Caco-2 (cell line): ENCODE measurements at regions not wholly inside any gene's neighbourhood (a gene's known extent, or its start where the extent isn't known, plus 50 kb on each side); places are given as distances from the start of the nearest gene placed in this dataset.

Experiments
- BruUV-seq: library from RNA; stranded (reverse); fragments of 400-500 nt; replicated peaks from 2 replicates; lab custom pipeline; 2021; lab: Mats Ljungman, UMichigan
- CTCF ChIA-PET: fragments of 300-600 bp; sonication (Branson Sonifier 250); formaldehyde crosslinking; loops from one replicate; lab custom pipeline; 2022; ENCODE audit warnings: antibody characterized with exemption; lab: Charles Lee
- POLR2A ChIA-PET: fragments of 300-600 bp; sonication (Branson Sonifier 250); formaldehyde crosslinking; loops from one replicate; lab custom pipeline; 2022; ENCODE audit warnings: antibody characterized with exemption; lab: Charles Lee
- DNase-seq, 2 experiments: peaks; one replicate each; pipeline versions ENCODE4 v3.0.0 to v3.0.0-alpha.2; 2020 to 2022
- H3K27me3 ChIP-seq: replicated peaks from 2 replicates; pipeline ENCODE4 v1.6.0; 2011; ENCODE audit warnings: low read length; ENCODE audit not compliant: control insufficient read depth, insufficient read depth
- H3K36me3 ChIP-seq: 2 replicates; pipeline ENCODE4 v1.5.1; 2011; ENCODE audit warnings: low read length; ENCODE audit not compliant: control insufficient read depth, insufficient read depth
- H3K4me1 ChIP-seq: fragments of 250-450 bp; sonication (Bioruptor Pico); 2 replicates; pipeline ENCODE4 v1.5.1; 2020; ENCODE audit warnings: mild to moderate bottlenecking
- H3K4me3 ChIP-seq: 2 replicates; pipeline ENCODE4 v1.5.1; 2011; ENCODE audit warnings: low read depth, mild to moderate bottlenecking, control low read depth, low read length
- H3K9me3 ChIP-seq: fragments of 250-450 bp; sonication (Bioruptor Pico); 2 replicates; pipeline ENCODE4 v1.5.1; 2020; ENCODE audit warnings: mild to moderate bottlenecking, moderate library complexity
- H3K27ac Mint-ChIP-seq: one replicate; pipeline ENCODE4 v1.8.0; 2022; ENCODE audit warnings: mixed read lengths; ENCODE audit not compliant: unreplicated experiment
- H3K27me3 Mint-ChIP-seq: one replicate; pipeline ENCODE4 v1.8.0; 2022; ENCODE audit warnings: mixed read lengths; ENCODE audit not compliant: insufficient read depth, unreplicated experiment
- H3K36me3 Mint-ChIP-seq: one replicate; pipeline ENCODE4 v1.8.0; 2022; ENCODE audit warnings: mild to moderate bottlenecking, mixed read lengths; ENCODE audit not compliant: insufficient read depth, unreplicated experiment
- H3K4me1 Mint-ChIP-seq: one replicate; pipeline ENCODE4 v1.8.0; 2022; ENCODE audit warnings: low read depth, mixed read lengths; ENCODE audit not compliant: unreplicated experiment
- H3K4me3 Mint-ChIP-seq: one replicate; pipeline ENCODE4 v1.8.0; 2022; ENCODE audit warnings: mild to moderate bottlenecking, moderate library complexity, mixed read lengths; ENCODE audit not compliant: unreplicated experiment
- H3K9me3 Mint-ChIP-seq: one replicate; pipeline ENCODE4 v1.8.0; 2022; ENCODE audit warnings: mixed read lengths; ENCODE audit not compliant: unreplicated experiment
- intact Hi-C: fragments of 100-400 bp; cut with micrococcal nuclease; formaldehyde crosslinking; loops from one replicate; pipeline ENCODE4 v1.10.0; 2022; ENCODE audit not compliant: unreplicated experiment
- TF ChIP-seq, protein P1 (sequence below), 2 experiments: fragments of 200-600 bp in 1 of 2; IDR thresholded peaks; 1 replicate in 1 of 2; 2 replicates in 1 of 2; pipeline versions ENCODE4 v1.5.1 to v1.8.0; 2011 to 2022; ENCODE audit warnings: antibody characterized with exemption in 1 of 2, control low read depth in 1 of 2, inconsistent platforms in 1 of 2, low read depth in 1 of 2, low read length in 1 of 2, mild to moderate bottlenecking in 1 of 2, moderate library complexity in 1 of 2; ENCODE audit not compliant: insufficient read depth in 1 of 2, severe bottlenecking in 1 of 2, unreplicated experiment in 1 of 2

DNA sequence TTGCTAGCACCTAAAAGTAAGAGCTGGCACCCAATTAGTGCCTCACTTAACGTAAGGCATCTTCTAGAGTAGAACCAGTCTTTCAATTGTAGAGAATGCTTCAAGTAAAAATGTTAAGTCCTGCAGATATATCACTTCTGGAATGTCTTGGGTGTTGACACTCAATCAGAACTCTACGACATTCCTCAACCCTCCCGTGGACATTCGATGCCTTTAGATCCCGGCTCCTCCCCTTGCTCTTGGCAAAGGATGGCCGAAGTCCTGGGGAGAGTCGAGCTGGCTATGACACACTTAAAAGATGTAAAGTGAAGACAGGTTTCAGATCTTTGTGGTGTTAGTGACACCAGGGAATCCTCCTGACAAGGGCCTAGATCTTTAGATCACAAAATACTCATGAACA, 87.5 kb upstream of the ERCC6L2 start:
- H3K9me3 Mint-ChIP-seq: no peaks in the 10 kb centered on the region
- H3K36me3 ChIP-seq: no peaks in the 10 kb centered on the region
- no peak overlapping the region for H3K4me3 ChIP-seq
- TF ChIP-seq, protein P1, sequence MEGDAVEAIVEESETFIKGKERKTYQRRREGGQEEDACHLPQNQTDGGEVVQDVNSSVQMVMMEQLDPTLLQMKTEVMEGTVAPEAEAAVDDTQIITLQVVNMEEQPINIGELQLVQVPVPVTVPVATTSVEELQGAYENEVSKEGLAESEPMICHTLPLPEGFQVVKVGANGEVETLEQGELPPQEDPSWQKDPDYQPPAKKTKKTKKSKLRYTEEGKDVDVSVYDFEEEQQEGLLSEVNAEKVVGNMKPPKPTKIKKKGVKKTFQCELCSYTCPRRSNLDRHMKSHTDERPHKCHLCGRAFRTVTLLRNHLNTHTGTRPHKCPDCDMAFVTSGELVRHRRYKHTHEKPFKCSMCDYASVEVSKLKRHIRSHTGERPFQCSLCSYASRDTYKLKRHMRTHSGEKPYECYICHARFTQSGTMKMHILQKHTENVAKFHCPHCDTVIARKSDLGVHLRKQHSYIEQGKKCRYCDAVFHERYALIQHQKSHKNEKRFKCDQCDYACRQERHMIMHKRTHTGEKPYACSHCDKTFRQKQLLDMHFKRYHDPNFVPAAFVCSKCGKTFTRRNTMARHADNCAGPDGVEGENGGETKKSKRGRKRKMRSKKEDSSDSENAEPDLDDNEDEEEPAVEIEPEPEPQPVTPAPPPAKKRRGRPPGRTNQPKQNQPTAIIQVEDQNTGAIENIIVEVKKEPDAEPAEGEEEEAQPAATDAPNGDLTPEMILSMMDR (IDR thresholded peaks at IDR 0.05; ENCODE audit: insufficient read depth in 1 of 2, low read depth in 1 of 2, low read length in 1 of 2, severe bottlenecking in 1 of 2, unreplicated experiment in 1 of 2): no peak
- no peak overlapping the region for H3K27ac Mint-ChIP-seq
- H3K4me3 Mint-ChIP-seq: no peak overlapping the region
- ChIA-PET POLR2A (interaction anchor here (0.6 kb wide), 1 partner anchor 64 kb away, joined by 3 read pairs; no protein-coding TSS in a partner anchor), CTCF (no interaction called here)
- H3K27me3 Mint-ChIP-seq: no peaks in the 10 kb centered on the region
- BruUV-seq: no TSS peak
- no peaks in the 10 kb centered on the region for H3K36me3 Mint-ChIP-seq
- no peaks in the 10 kb centered on the region for H3K27me3 ChIP-seq
- H3K9me3 ChIP-seq: no peaks in the 10 kb centered on the region; the same call in 1 of the 2 replicates
- DNase-seq: peak; percentile 32 to 69
- no peaks in the 10 kb centered on the region for H3K4me1 Mint-ChIP-seq
- intact Hi-C loops: no loop called here
- no peaks in the 10 kb centered on the region for H3K4me1 ChIP-seq

DNA sequence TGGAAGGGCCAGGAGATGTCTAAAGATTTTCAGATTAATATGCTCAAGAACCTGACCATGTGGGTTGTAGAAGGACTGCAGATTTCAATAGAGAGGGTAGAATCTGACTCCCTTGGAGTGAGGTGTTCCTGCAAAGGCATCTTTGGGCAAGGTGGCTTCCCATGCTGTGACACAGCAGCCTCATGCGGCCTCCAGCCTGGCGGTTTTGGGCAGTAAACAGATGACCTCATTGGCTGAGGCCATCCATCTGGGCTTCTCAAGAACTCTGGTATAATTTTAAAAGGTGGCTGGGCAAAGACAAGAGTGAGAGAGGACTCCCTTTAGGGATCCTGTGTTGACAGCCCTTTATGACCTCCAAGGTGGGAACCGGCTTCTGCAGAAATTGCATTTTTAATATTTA, 90.3 kb upstream of the ERCC6L2 start:
- Mint-ChIP-seq H3K4me1 (no peaks in the 10 kb centered on the region), H3K4me3 (no peak overlapping the region), H3K27me3 (no peaks in the 10 kb centered on the region), H3K9me3 (no peaks in the 10 kb centered on the region), H3K36me3 (no peaks in the 10 kb centered on the region), H3K27ac (no peak overlapping the region)
- no peaks in the 10 kb centered on the region for H3K9me3 ChIP-seq
- POLR2A ChIA-PET: interaction anchor here (0.5 kb wide), 1 partner anchor 49 kb away, joined by 3 read pairs; no protein-coding TSS in a partner anchor
- no peaks in the 10 kb centered on the region for H3K36me3 ChIP-seq
- H3K27me3 ChIP-seq: no peaks in the 10 kb centered on the region
- H3K4me1 ChIP-seq: no peaks in the 10 kb centered on the region
- intact Hi-C loops: no loop called here
- TF ChIP-seq, protein P1 (IDR thresholded peaks at IDR 0.05; ENCODE audit: insufficient read depth in 1 of 2, low read depth in 1 of 2, low read length in 1 of 2, severe bottlenecking in 1 of 2, unreplicated experiment in 1 of 2): no peak
- no TSS peak for BruUV-seq
- no peak for DNase-seq
- no peak overlapping the region for H3K4me3 ChIP-seq
- CTCF ChIA-PET: no interaction called here

DNA sequence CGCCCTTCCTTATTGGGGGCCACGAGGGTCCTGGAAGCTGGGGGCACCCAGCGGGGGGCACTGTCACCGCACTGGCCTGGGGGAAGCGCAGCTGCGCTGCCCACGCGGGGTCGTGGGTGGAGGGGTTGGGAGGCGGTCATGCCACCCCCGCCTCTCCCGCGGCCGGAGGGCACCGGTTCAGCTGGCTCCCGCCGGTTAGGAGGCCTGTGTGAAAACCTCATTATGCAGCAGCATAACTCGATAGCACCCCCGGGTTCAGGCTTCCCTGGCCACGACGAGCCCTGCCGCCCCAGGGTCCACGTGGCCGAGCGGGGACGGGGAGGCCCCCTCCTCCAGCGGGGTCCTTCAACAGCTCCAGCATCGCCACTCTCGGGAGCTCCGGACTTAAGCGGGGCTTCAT, 91.2 kb upstream of the ERCC6L2 start:
- BruUV-seq: no TSS peak
- intact Hi-C loops: no loop called here
- TF ChIP-seq, protein P1 (IDR thresholded peaks at IDR 0.05; ENCODE audit: insufficient read depth in 1 of 2, low read depth in 1 of 2, low read length in 1 of 2, severe bottlenecking in 1 of 2, unreplicated experiment in 1 of 2): no peak
- no peak overlapping the region for H3K4me3 ChIP-seq
- no peaks in the 10 kb centered on the region for H3K9me3 ChIP-seq
- Mint-ChIP-seq H3K36me3 (no peaks in the 10 kb centered on the region), H3K4me3 (no peak overlapping the region), H3K4me1 (no peaks in the 10 kb centered on the region), H3K27me3 (no peaks in the 10 kb centered on the region), H3K27ac (no peak overlapping the region), H3K9me3 (no peaks in the 10 kb centered on the region)
- no peak for DNase-seq
- no peaks in the 10 kb centered on the region for H3K27me3 ChIP-seq
- no peaks in the 10 kb centered on the region for H3K36me3 ChIP-seq
- ChIA-PET CTCF (no interaction called here), POLR2A (no interaction called here)
- H3K4me1 ChIP-seq: no peaks in the 10 kb centered on the region
